ENCODE measurements at regions not wholly inside any gene's neighbourhood (a gene's known extent, or its start where the extent isn't known, plus 50 kb on each side); places are given as distances from the start of the nearest gene placed in this dataset.
"Not testable (repeated sequence)": the region's sequence is repeated elsewhere in the genome, so short reads cannot be mapped to it uniquely, and the experiment has no call there.

DNA sequence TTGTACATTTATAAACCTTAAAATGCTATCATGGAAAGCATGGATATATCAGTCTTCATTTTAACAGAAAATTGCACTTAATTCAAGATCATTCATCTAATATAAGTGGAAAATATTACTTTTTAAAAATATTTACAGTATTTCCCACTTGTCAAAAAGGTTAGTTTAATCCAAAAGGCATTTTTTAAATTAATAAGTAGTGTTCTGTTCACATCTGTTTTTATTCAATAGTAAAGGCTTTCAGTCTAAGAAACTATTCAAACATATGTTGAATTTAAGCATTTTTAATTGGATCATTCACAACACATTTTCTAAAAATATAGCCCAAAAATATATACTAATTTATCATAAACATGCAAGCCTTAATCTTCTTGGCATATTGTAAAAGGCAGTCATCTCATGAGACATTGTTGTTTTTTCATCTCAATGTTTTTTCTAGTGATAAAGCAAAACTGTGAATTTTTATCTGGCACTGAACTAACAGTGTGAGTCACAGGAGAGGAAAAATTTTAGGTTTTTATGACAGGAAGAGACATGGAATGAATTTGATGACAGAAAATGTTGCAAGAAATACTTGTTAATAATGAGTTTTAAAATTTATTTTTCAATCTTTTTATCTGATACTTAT, 1642.5 kb upstream of the TMEFF2 start:
- Mint-ChIP-seq H3K27me3 (ENCODE audit: unreplicated experiment) (no peaks in the 10 kb centered on the region), H3K27ac (ENCODE audit: unreplicated experiment) (peak overlapping the region; percentile 88), H3K4me3 (ENCODE audit: unreplicated experiment) (peak overlapping the region; percentile 18), H3K9me3 (ENCODE audit: unreplicated experiment) (no peaks in the 10 kb centered on the region), H3K36me3 (ENCODE audit: unreplicated experiment) (peaks cover 12% of the 10 kb centered on the region), H3K4me1 (ENCODE audit: unreplicated experiment) (peaks cover 46% of the 10 kb centered on the region)
- no peak for DNase-seq (ENCODE audit: extremely low spot score, unreplicated experiment)
- TF ChIP-seq, protein P1, sequence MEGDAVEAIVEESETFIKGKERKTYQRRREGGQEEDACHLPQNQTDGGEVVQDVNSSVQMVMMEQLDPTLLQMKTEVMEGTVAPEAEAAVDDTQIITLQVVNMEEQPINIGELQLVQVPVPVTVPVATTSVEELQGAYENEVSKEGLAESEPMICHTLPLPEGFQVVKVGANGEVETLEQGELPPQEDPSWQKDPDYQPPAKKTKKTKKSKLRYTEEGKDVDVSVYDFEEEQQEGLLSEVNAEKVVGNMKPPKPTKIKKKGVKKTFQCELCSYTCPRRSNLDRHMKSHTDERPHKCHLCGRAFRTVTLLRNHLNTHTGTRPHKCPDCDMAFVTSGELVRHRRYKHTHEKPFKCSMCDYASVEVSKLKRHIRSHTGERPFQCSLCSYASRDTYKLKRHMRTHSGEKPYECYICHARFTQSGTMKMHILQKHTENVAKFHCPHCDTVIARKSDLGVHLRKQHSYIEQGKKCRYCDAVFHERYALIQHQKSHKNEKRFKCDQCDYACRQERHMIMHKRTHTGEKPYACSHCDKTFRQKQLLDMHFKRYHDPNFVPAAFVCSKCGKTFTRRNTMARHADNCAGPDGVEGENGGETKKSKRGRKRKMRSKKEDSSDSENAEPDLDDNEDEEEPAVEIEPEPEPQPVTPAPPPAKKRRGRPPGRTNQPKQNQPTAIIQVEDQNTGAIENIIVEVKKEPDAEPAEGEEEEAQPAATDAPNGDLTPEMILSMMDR (IDR thresholded peaks at IDR 0.05) = no peak

DNA sequence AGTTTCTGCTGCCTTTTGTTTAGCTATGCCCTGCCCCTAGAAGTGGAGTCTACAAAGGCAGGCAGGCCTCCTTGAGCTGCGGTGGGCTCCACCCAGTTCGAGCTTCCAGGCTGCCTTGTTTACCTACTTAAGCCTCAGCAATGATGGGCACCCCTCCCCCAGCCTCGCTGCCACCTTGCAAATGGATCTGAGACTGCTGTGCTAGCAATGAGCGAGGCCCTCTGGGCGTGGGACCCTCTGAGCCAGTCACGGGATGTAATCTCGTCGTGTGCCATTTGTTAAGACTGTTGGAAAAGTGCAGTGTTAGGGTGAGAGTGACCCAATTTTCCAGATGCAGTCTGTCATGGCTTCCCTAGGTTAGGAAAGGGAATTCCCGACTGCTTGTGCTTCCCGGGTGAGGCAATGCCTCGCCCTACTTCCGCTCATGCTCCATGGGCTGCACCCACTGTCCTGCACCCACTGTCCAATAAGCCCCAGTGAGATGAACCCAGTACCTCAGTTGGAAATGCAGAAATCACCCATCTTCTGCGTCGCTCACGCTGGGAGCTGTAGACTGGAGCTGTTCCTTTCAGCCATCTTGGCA, 1641.8 kb upstream of the TMEFF2 start:
- not testable (repeated sequence) for H3K27me3 Mint-ChIP-seq (ENCODE audit: unreplicated experiment); DNase-seq (ENCODE audit: extremely low spot score, unreplicated experiment)
- H3K36me3 Mint-ChIP-seq (ENCODE audit: unreplicated experiment) = peaks cover 12% of the 10 kb centered on the region

DNA sequence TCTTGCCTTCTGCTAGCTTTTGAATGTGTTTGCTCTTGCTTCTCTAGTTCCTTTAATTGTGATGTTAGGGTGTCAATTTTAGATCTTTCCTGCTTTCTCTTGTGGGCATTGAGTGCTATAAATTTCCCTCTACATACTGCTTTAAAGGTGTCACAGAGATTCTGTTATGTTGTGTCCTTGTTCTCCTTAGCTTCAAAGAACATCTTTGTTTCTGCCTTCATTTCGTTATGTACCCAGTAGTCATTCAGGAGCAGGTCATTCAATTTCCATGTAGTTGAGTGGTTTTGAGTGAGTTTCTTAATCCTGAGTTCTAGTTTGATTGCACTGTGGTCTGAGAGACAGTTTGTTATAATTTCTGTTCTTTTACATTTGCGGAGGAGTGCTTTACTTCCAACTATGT, 1639.2 kb upstream of the TMEFF2 start:
- Mint-ChIP-seq H3K36me3 (ENCODE audit: unreplicated experiment) (peaks cover 12% of the 10 kb centered on the region), H3K4me1 (ENCODE audit: unreplicated experiment) (peaks cover 21% of the 10 kb centered on the region)
- not testable (repeated sequence) for DNase-seq (ENCODE audit: extremely low spot score, unreplicated experiment); H3K27me3 Mint-ChIP-seq (ENCODE audit: unreplicated experiment); H3K4me3 Mint-ChIP-seq (ENCODE audit: unreplicated experiment); H3K27ac Mint-ChIP-seq (ENCODE audit: unreplicated experiment); H3K9me3 Mint-ChIP-seq (ENCODE audit: unreplicated experiment)

More for the DNA sequence above, 1641.8 kb upstream of the TMEFF2 start:
- H3K27ac Mint-ChIP-seq (ENCODE audit: unreplicated experiment) = peak overlapping the region; percentile 88
- H3K4me1 Mint-ChIP-seq (ENCODE audit: unreplicated experiment) = peaks cover 41% of the 10 kb centered on the region
- not testable (repeated sequence) for H3K9me3 Mint-ChIP-seq (ENCODE audit: unreplicated experiment); H3K4me3 Mint-ChIP-seq (ENCODE audit: unreplicated experiment)

DNA sequence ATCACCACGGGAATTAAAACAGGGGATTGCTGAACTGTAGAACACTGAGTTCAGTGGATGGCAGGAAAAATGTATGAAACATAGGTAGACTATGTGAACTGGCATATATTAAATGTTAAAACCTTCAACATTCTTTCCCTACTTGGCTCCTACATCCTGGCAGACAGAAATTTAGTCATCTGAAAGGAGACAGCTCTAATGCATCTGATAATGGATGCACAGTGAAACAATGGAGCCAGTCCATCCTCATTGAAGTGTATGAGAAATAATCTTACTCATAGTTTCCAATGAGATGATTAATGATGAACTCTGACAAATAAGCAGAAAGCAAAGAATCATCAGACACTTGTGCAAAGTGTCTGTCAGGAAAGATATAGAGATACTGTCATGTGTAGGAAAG, 1629.7 kb upstream of the TMEFF2 start:
- H3K27me3 Mint-ChIP-seq (ENCODE audit: unreplicated experiment) = no peaks in the 10 kb centered on the region
- H3K36me3 Mint-ChIP-seq (ENCODE audit: unreplicated experiment) = peaks cover 6% of the 10 kb centered on the region
- no peak overlapping the region for H3K27ac Mint-ChIP-seq (ENCODE audit: unreplicated experiment)
- H3K4me1 Mint-ChIP-seq (ENCODE audit: unreplicated experiment) = no peaks in the 10 kb centered on the region
- H3K9me3 Mint-ChIP-seq (ENCODE audit: unreplicated experiment) = peaks cover 13% of the 10 kb centered on the region
- no peak overlapping the region for H3K4me3 Mint-ChIP-seq (ENCODE audit: unreplicated experiment)
- DNase-seq (ENCODE audit: extremely low spot score, unreplicated experiment) = no peak
- TF ChIP-seq, protein P1 (IDR thresholded peaks at IDR 0.05) = no peak

DNA sequence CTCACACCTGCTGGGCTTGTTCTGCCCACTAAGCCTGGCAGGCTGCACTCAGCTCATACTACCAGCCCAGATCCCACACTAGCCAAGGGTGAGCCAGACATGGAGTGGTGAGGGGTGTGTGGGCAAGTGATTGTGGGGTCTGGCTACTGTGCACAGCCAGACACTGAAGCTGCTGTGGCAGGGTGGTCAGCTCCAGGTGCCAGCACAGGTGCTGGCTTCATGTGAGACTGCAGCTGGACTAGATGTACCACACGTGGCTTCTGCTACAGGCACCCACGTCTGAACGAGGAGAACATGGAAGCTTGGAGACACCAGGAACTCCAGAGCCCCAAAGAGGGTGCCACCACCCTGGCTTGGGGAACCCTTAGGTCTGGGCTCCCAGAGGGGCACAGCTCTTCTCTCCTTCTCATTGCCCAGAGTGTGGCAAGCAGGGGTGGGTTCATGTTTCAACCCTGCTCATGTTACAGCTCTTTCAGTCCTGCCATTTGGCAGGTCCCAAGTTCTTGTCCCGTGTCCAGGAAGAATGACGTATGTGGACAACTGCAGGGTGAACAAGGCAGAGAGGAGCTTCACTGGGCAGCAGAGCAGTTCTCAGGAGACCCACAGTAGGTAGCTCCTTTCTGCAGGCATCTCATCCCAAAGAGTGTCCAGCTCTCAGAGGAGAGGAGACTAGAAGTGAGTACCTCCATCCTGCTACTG, 1624.2 kb upstream of the TMEFF2 start:
- DNase-seq (ENCODE audit: extremely low spot score, unreplicated experiment) = no peak
- Mint-ChIP-seq H3K4me3 (ENCODE audit: unreplicated experiment) (no peak overlapping the region), H3K9me3 (ENCODE audit: unreplicated experiment) (peaks cover 11% of the 10 kb centered on the region), H3K36me3 (ENCODE audit: unreplicated experiment) (peaks cover 6% of the 10 kb centered on the region), H3K27ac (ENCODE audit: unreplicated experiment) (no peak overlapping the region), H3K27me3 (ENCODE audit: unreplicated experiment) (no peaks in the 10 kb centered on the region), H3K4me1 (ENCODE audit: unreplicated experiment) (peaks cover 7% of the 10 kb centered on the region)
- TF ChIP-seq, protein P1 (IDR thresholded peaks at IDR 0.05) = no peak

DNA sequence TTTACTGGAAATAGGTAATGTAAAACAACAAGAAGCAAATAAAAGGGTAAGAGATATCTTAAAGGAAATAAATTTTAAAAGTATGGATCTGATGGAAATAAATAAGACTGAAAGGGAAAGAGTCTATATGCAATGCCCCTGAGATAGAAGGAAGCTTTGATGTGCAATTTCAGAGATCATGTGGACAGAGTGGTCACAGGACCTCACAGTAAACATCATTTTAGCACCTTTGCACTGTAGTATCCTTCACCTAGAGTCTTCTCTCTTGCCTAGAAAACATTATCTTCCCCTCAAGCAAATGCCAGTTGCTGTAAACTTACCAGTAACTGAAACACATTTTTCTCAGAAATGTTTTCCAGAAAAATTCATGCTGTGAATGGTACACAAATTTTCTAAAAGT, 1621.3 kb upstream of the TMEFF2 start:
- Mint-ChIP-seq H3K4me1 (ENCODE audit: unreplicated experiment) (peaks cover 7% of the 10 kb centered on the region), H3K27me3 (ENCODE audit: unreplicated experiment) (no peaks in the 10 kb centered on the region), H3K4me3 (ENCODE audit: unreplicated experiment) (no peak overlapping the region), H3K27ac (ENCODE audit: unreplicated experiment) (no peak overlapping the region), H3K36me3 (ENCODE audit: unreplicated experiment) (peaks cover 3% of the 10 kb centered on the region), H3K9me3 (ENCODE audit: unreplicated experiment) (no peaks in the 10 kb centered on the region)
- TF ChIP-seq, protein P1 (IDR thresholded peaks at IDR 0.05) = no peak
- no peak for DNase-seq (ENCODE audit: extremely low spot score, unreplicated experiment)

Measured in osteocyte (in vitro differentiated cells).